ENCODE measurements at regions not wholly inside any gene's neighbourhood (a gene's known extent, or its start where the extent isn't known, plus 50 kb on each side); places are given as distances from the start of the nearest gene placed in this dataset.

- CTCF ChIA-PET (ENCODE audit: low intra/inter-chr PET ratio), result no interaction called here
Measured at GRCh38 chr12:82187595-82187994, 170.6 kb downstream of the CCDC59 start.

More at GRCh38 chr12:82187595-82187994, 170.6 kb downstream of the CCDC59 start:
- BruUV-seq (replicated peaks), result no TSS peak
- H3K79me2 ChIP-seq (ENCODE audit: control insufficient read depth, insufficient read depth, low read length), result no peaks in the 10 kb centered on the region
- no peak overlapping the region for H3K9ac ChIP-seq (ENCODE audit: insufficient read depth in 1 of 2, low read depth in 2 of 2, low read length in 2 of 2)
- H3K27ac ChIP-seq (ENCODE audit: extremely low read depth, low read depth, low read length), result no peak overlapping the region
- H3K36me3 ChIP-seq (ENCODE audit: control insufficient read depth, insufficient read depth, low read length), result no peaks in the 10 kb centered on the region
- H4K20me1 ChIP-seq (replicated peaks; ENCODE audit: control insufficient read depth, insufficient read depth, low read length), result no peaks in the 10 kb centered on the region
- TF ChIP-seq ZBTB2 (IDR thresholded peaks at IDR 0.05) (no peak), RREB1 (CRISPR knock-in tag; IDR thresholded peaks at IDR 0.05) (no peak), HMG20A (CRISPR knock-in tag; conservative IDR thresholded peaks at IDR 0.05) (no peak), ZNF398 (CRISPR knock-in tag; IDR thresholded peaks at IDR 0.05) (no peak), SUPT5H (IDR thresholded peaks at IDR 0.05) (no peak), RBFOX2 (IDR thresholded peaks at IDR 0.05; ENCODE audit: low read depth, low read length) (no peak), THRAP3 (IDR thresholded peaks at IDR 0.05; ENCODE audit: borderline replicate concordance) (no peak), MECOM (CRISPR knock-in tag; IDR thresholded peaks at IDR 0.05) (no peak), ZFPM2 (CRISPR knock-in tag; IDR thresholded peaks at IDR 0.05) (no peak), SIN3A (IDR thresholded peaks at IDR 0.05; ENCODE audit: borderline replicate concordance in 2 of 2, control insufficient read depth in 1 of 2, low read depth in 2 of 2, low read length in 2 of 2) (no peak), MTF1 (CRISPR knock-in tag; IDR thresholded peaks at IDR 0.05; ENCODE audit: borderline replicate concordance) (no peak), TCF7L2 (IDR thresholded peaks at IDR 0.05; ENCODE audit: low read depth, low read length) (no peak), ZNF224 (CRISPR knock-in tag; IDR thresholded peaks at IDR 0.05) (no peak), MEF2A (IDR thresholded peaks at IDR 0.05; ENCODE audit: control insufficient read depth, low read depth, low read length) (no peak), XRCC3 (IDR thresholded peaks at IDR 0.05) (no peak)
- FAIRE-seq (no peak), DNase-seq (ENCODE audit: extremely low read depth in 1 of 4, low spot score in 3 of 4) (no peak), ATAC-seq (no peak)
- intact Hi-C loops (cut with micrococcal nuclease) (no loop called here), in situ Hi-C loops (cut with MboI) (no loop called here)
- H2AFZ ChIP-seq (ENCODE audit: low read depth, low read length), result no peak overlapping the region
- H3K4me1 ChIP-seq (replicated peaks in 1 of 2; ENCODE audit: control insufficient read depth in 2 of 2, insufficient read depth in 2 of 2, low read length in 2 of 2), result no peaks in the 10 kb centered on the region
- H3K4me2 ChIP-seq (ENCODE audit: insufficient read depth, low read length), result no peak overlapping the region
- H3K9me1 ChIP-seq (ENCODE audit: control insufficient read depth, insufficient read depth, low read length), result no peaks in the 10 kb centered on the region
- no peak overlapping the region for H3K4me3 ChIP-seq
- H3K9me3 ChIP-seq (replicated peaks; ENCODE audit: control insufficient read depth, insufficient read depth, low read depth, low read length), result no peaks in the 10 kb centered on the region
- no peaks in the 10 kb centered on the region for H3K27me3 ChIP-seq (ENCODE audit: control insufficient read depth in 2 of 2, insufficient read depth in 2 of 2, low read length in 2 of 2)
- POLR2A ChIA-PET, result no interaction called here
- 0% methylated on average over 2 of the region's 2 CpGs for WGBS (ENCODE audit: insufficient coverage, low coverage, missing lambda C conversion rate)

All from K562 (cell line).